ENCODE measurements at regions not wholly inside any gene's neighbourhood (a gene's known extent, or its start where the extent isn't known, plus 50 kb on each side); places are given as distances from the start of the nearest gene placed in this dataset.

- Histone ChIP-seq H2AFZ (ENCODE audit: control insufficient read depth, low read depth, low read length) (no peak overlapping the region), H3K79me2 (ENCODE audit: control insufficient read depth, insufficient read depth, low read length) (no peaks in the 10 kb centered on the region), H3K4me3 (no peak overlapping the region), H3K36me3 (ENCODE audit: control insufficient read depth in 2 of 2, insufficient read depth in 2 of 2, low read length in 1 of 2) (no peaks in the 10 kb centered on the region), H3K4me1 (ENCODE audit: control insufficient read depth, insufficient read depth, low read length) (no peaks in the 10 kb centered on the region), H4K20me1 (ENCODE audit: control insufficient read depth, insufficient read depth) (no peaks in the 10 kb centered on the region), H3K9me3 (replicated peaks; ENCODE audit: control insufficient read depth, insufficient read depth, low read length) (no peaks in the 10 kb centered on the region), H3K4me2 (ENCODE audit: control insufficient read depth, insufficient read depth) (no peak overlapping the region), H3K9ac (ENCODE audit: control insufficient read depth, insufficient read depth, low read length) (no peak overlapping the region), H3K27me3 (replicated peaks in 1 of 2; ENCODE audit: control insufficient read depth in 2 of 2, insufficient read depth in 2 of 2, low read length in 1 of 2) (no peaks in the 10 kb centered on the region), H3K27ac (ENCODE audit: control insufficient read depth, insufficient read depth) (no peak overlapping the region)
- ChIA-PET SMC1A (ENCODE audit: uncharacterized antibody, unreplicated experiment) (interaction anchor here (0.9 kb wide), 1 partner anchor 82 kb away, joined by 3 read pairs; no protein-coding TSS in a partner anchor), POLR2A (no interaction called here), CTCF (no interaction called here), RAD21 (ENCODE audit: unreplicated experiment) (no interaction called here)
- DNase-seq (ENCODE audit: low read depth, low spot score): no peak
- FAIRE-seq: no peak
- 30% methylated on average over 3 of the region's 3 CpGs for WGBS (ENCODE audit: insufficient coverage, insufficient replicate concordance, low lambda C conversion rate, missing lambda C conversion rate)
- no TSS peak for BruUV-seq (replicated peaks)
- no peak for TF ChIP-seq POLR2A (IDR thresholded peaks at IDR 0.05; ENCODE audit: low read depth, low read length)
- no peak for TF ChIP-seq BCL3 (IDR thresholded peaks at IDR 0.05; ENCODE audit: borderline replicate concordance, insufficient read depth, low read depth, low read length, poor library complexity, severe bottlenecking)
- TF ChIP-seq LARP7 (IDR thresholded peaks at IDR 0.05): no peak
- TF ChIP-seq PAX5 (IDR thresholded peaks at IDR 0.05; ENCODE audit: borderline replicate concordance, low read depth, low read length): no peak
- TF ChIP-seq BCLAF1 (IDR thresholded peaks at IDR 0.05): no peak
- no peak for TF ChIP-seq DPF2 (IDR thresholded peaks at IDR 0.05)
- no peak for TF ChIP-seq ZNF274 (IDR thresholded peaks at IDR 0.05; ENCODE audit: insufficient read depth, insufficient read length)
- no peak for TF ChIP-seq YY1 (IDR thresholded peaks at IDR 0.05; ENCODE audit: low read depth, low read length)
- no peak for TF ChIP-seq ZSCAN29 (IDR thresholded peaks at IDR 0.05)
- no peak for TF ChIP-seq YBX1 (IDR thresholded peaks at IDR 0.05)
- no peak for TF ChIP-seq RFX5 (IDR thresholded peaks at IDR 0.05; ENCODE audit: low read depth, low read length)
- no peak for TF ChIP-seq MYB (IDR thresholded peaks at IDR 0.05; ENCODE audit: borderline replicate concordance, low read depth, low read length)
- no peak for TF ChIP-seq ZBTB33 (IDR thresholded peaks at IDR 0.05)
- no peak for TF ChIP-seq CHD1 (IDR thresholded peaks at IDR 0.05; ENCODE audit: low read depth, low read length)
- no peak for TF ChIP-seq ZZZ3 (IDR thresholded peaks at IDR 0.05; ENCODE audit: control insufficient read depth, insufficient read length, low read depth)
- no peak for TF ChIP-seq BHLHE40 (IDR thresholded peaks at IDR 0.05; ENCODE audit: borderline replicate concordance in 1 of 2, low read depth in 2 of 2, low read length in 1 of 2)
- no peak for TF ChIP-seq NFYA (IDR thresholded peaks at IDR 0.05; ENCODE audit: borderline replicate concordance, low read depth, low read length)
- no peak for TF ChIP-seq MXI1 (IDR thresholded peaks at IDR 0.05; ENCODE audit: low read depth, low read length)
- TF ChIP-seq MEF2A (IDR thresholded peaks at IDR 0.05; ENCODE audit: insufficient read depth, low read depth, low read length): no peak
- no peak for TF ChIP-seq TCF3 (IDR thresholded peaks at IDR 0.05; ENCODE audit: borderline replicate concordance, insufficient read depth, low read depth, low read length)
- intact Hi-C loops (cut with micrococcal nuclease; ENCODE audit: unreplicated experiment) (no loop called here), in situ Hi-C loops (cut with MboI) (no loop called here)
- ATAC-seq: no peak
Observed at GRCh38 chr13:82092312-82092711, 1751.4 kb upstream of the SPRY2 start.

Data from GM12878 (cell line).